OCI-LY7 (cell line): ENCODE measurements at regions not wholly inside any gene's neighbourhood (a gene's known extent, or its start where the extent isn't known, plus 50 kb on each side); places are given as distances from the start of the nearest gene placed in this dataset.

Experiments used
- BruUV-seq: library from RNA; stranded (reverse); fragments of 400-500 nt; replicated peaks from 2 replicates; lab custom pipeline; 2021; lab: Mats Ljungman, UMichigan
- CTCF ChIA-PET: fragments of 300-600 bp; sonication (Branson Sonifier 250); formaldehyde crosslinking; loops from one replicate; lab custom pipeline; 2022; ENCODE audit warnings: antibody characterized with exemption; ENCODE audit not compliant: unreplicated experiment; lab: Charles Lee
- POLR2A ChIA-PET: fragments of 300-600 bp; sonication (Branson Sonifier 250); formaldehyde crosslinking; loops from one replicate; lab custom pipeline; 2022; ENCODE audit warnings: antibody characterized with exemption; lab: Charles Lee
- DNase-seq: peaks from one replicate; pipeline ENCODE4 v3.0.0-alpha.2; 2015; ENCODE audit warnings: low spot score
- H2AFZ ChIP-seq: fragments of 200-600 bp; sonication (generic), shearing (Covaris generic); 2 replicates; pipeline ENCODE4 v1.6.1; 2014; ENCODE audit warnings: mild to moderate bottlenecking, antibody characterized with exemption, low read length, moderate library complexity
- H3K27ac ChIP-seq: fragments of 200-600 bp; sonication (generic); 2 replicates; pipeline ENCODE4 v1.5.1; 2014; ENCODE audit warnings: mixed run types, low read depth, mild to moderate bottlenecking, moderate library complexity, low read length, inconsistent platforms; ENCODE audit not compliant: poor library complexity, severe bottlenecking
- H3K36me3 ChIP-seq: fragments of 200-600 bp; sonication (generic); 2 replicates; pipeline ENCODE4 v1.6.1; 2014; ENCODE audit warnings: mild to moderate bottlenecking, antibody characterized with exemption, low read length, moderate library complexity, mixed read lengths; ENCODE audit not compliant: insufficient read depth
- H3K4me1 ChIP-seq: fragments of 200-600 bp; sonication (generic); 2 replicates; pipeline ENCODE4 v1.5.1; 2014; ENCODE audit warnings: mild to moderate bottlenecking, low read length; ENCODE audit not compliant: insufficient read depth, poor library complexity, severe bottlenecking
- H3K4me2 ChIP-seq: fragments of 200-600 bp; sonication (generic); 2 replicates; pipeline ENCODE4 v1.6.1; 2014; ENCODE audit warnings: mild to moderate bottlenecking, low read length
- H3K4me3 ChIP-seq: fragments of 200-600 bp; sonication (generic); 2 replicates; pipeline ENCODE4 v1.5.1; 2014; ENCODE audit warnings: mild to moderate bottlenecking, low read depth, low read length; ENCODE audit not compliant: poor library complexity, severe bottlenecking
- H3K79me2 ChIP-seq: fragments of 200-600 bp; sonication (generic); 2 replicates; pipeline ENCODE4 v1.6.1; 2016; ENCODE audit warnings: low read depth, mild to moderate bottlenecking, low read length, moderate library complexity, mixed read lengths; ENCODE audit not compliant: insufficient read depth
- H3K9me2 ChIP-seq: fragments of 200-600 bp; sonication (generic); 2 replicates; pipeline ENCODE4 v1.6.1; 2016; ENCODE audit warnings: mild to moderate bottlenecking, low read length, mixed read lengths; ENCODE audit not compliant: insufficient read depth
- H3K9me3 ChIP-seq: fragments of 200-600 bp; sonication (generic); 2 replicates; pipeline ENCODE4 v1.6.1; 2014; ENCODE audit warnings: mild to moderate bottlenecking, mixed run types, low read length, mixed read lengths
- H4K20me1 ChIP-seq: fragments of 200-600 bp; sonication (generic); 2 replicates; pipeline ENCODE4 v1.6.1; 2014; ENCODE audit warnings: mild to moderate bottlenecking, antibody characterized with exemption, low read length, moderate library complexity, mixed read lengths; ENCODE audit not compliant: insufficient read depth
- CTCF ChIP-seq: fragments of 200-600 bp; sonication (generic); conservative IDR thresholded peaks from 2 replicates; pipeline ENCODE4 v1.5.1; 2014; ENCODE audit warnings: mild to moderate bottlenecking, antibody characterized with exemption, low read length, moderate library complexity, mixed read lengths
- EZH2phosphoT487 ChIP-seq: fragments of 200-600 bp; sonication (generic); IDR thresholded peaks from 2 replicates; pipeline ENCODE4 v1.6.1; 2018; ENCODE audit warnings: low read depth, borderline replicate concordance, mild to moderate bottlenecking, mixed run types, antibody characterized with exemption, low read length, moderate library complexity, mixed read lengths
- intact Hi-C: fragments of 100-400 bp; cut with micrococcal nuclease; formaldehyde crosslinking; loops from one replicate; pipeline ENCODE4 v1.10.0; 2022; ENCODE audit not compliant: unreplicated experiment

GRCh38 chr16:23013484-23013883 is 135.8 kb downstream of the USP31 start:
- POLR2A ChIA-PET = no interaction called here

GRCh38 chr16:23009075-23009474 is 140.2 kb downstream of the USP31 start:
- no peaks in the 10 kb centered on the region for H3K9me3 ChIP-seq
- no peaks in the 10 kb centered on the region for H3K9me2 ChIP-seq
- no peak for DNase-seq
- CTCF ChIA-PET = no interaction called here
- no peaks in the 10 kb centered on the region for H4K20me1 ChIP-seq
- no peak overlapping the region for H3K4me3 ChIP-seq
- H3K4me1 ChIP-seq = no peaks in the 10 kb centered on the region
- no peak for TF ChIP-seq EZH2phosphoT487
- POLR2A ChIA-PET = no interaction called here
- intact Hi-C loops = no loop called here
- H2AFZ ChIP-seq = no peak overlapping the region
- no peaks in the 10 kb centered on the region for H3K36me3 ChIP-seq
- no peak overlapping the region for H3K27ac ChIP-seq
- H3K4me2 ChIP-seq = no peak overlapping the region
- no peaks in the 10 kb centered on the region for H3K79me2 ChIP-seq
- no TSS peak for BruUV-seq

More at GRCh38 chr16:23013484-23013883, 135.8 kb downstream of the USP31 start:
- no peaks in the 10 kb centered on the region for H3K4me1 ChIP-seq
- H4K20me1 ChIP-seq = no peaks in the 10 kb centered on the region
- H3K4me3 ChIP-seq = no peak overlapping the region
- CTCF ChIA-PET = no interaction called here
- no TSS peak for BruUV-seq
- peak; percentile 33 for DNase-seq
- TF ChIP-seq CTCF = peak; percentile 64
- no peak for TF ChIP-seq EZH2phosphoT487
- H3K36me3 ChIP-seq = no peaks in the 10 kb centered on the region
- intact Hi-C loops = no loop called here
- H3K79me2 ChIP-seq = no peaks in the 10 kb centered on the region
- no peaks in the 10 kb centered on the region for H3K9me3 ChIP-seq
- no peaks in the 10 kb centered on the region for H3K9me2 ChIP-seq
- no peak overlapping the region for H3K4me2 ChIP-seq
- no peak overlapping the region for H2AFZ ChIP-seq
- H3K27ac ChIP-seq = no peak overlapping the region

- CTCF ChIA-PET = no interaction called here
- Histone ChIP-seq H4K20me1 (no peaks in the 10 kb centered on the region), H3K4me3 (no peak overlapping the region), H3K9me2 (no peaks in the 10 kb centered on the region), H2AFZ (no peak overlapping the region), H3K79me2 (no peaks in the 10 kb centered on the region), H3K27ac (no peak overlapping the region), H3K4me2 (no peak overlapping the region), H3K9me3 (no peaks in the 10 kb centered on the region), H3K4me1 (no peaks in the 10 kb centered on the region), H3K36me3 (no peaks in the 10 kb centered on the region)
- POLR2A ChIA-PET = interaction anchor here (0.6 kb wide), 1 partner anchor 1944 kb away, joined by 4 read pairs; no protein-coding TSS in a partner anchor
- DNase-seq = no peak
- TF ChIP-seq CTCF (no peak), EZH2phosphoT487 (no peak)
- BruUV-seq = no TSS peak
- intact Hi-C loops = no loop called here
Measured at GRCh38 chr16:23008041-23008440, 141.2 kb downstream of the USP31 start.
